Right lobe of liver (tissue), 4 donors: ENCODE measurements at regions not wholly inside any gene's neighbourhood (a gene's known extent, or its start where the extent isn't known, plus 50 kb on each side); places are given as distances from the start of the nearest gene placed in this dataset.

ENCODE experiments used
- CTCF ChIP-seq, 4 donors: fragments of 200-600 bp in 3 of 4; fragments of 450-650 bp in 1 of 4; IDR thresholded peaks; one replicate each; pipeline versions ENCODE4 v1.5.1 to v1.8.0; 2016 to 2022; ENCODE audit warnings: antibody characterized with exemption in 4 of 4, mild to moderate bottlenecking in 2 of 4
- POLR2A ChIP-seq: fragments of 450-650 bp; IDR thresholded peaks from one replicate; pipeline ENCODE4 v1.6.1; 2017; ENCODE audit warnings: antibody characterized with exemption, mild to moderate bottlenecking
- donor health status: DM: no; HTN: no; CAD: no.
- donor health status: DM: no; HTN: no; CAD: no.
- donor health status: DM: no; HTN: yes; CAD: no.

- TF ChIP-seq CTCF (IDR thresholded peaks at IDR 0.05) (no peak), POLR2A (no peak)
Observed at GRCh38 chr15:37814847-37815515, 119.5 kb upstream of the TMCO5A start.
